Neural progenitor cell (in vitro differentiated cells): ENCODE measurements at regions not wholly inside any gene's neighbourhood (a gene's known extent, or its start where the extent isn't known, plus 50 kb on each side); places are given as distances from the start of the nearest gene placed in this dataset.

Experiments used
- DNase-seq: peaks from one replicate; pipeline ENCODE4 v3.0.0-alpha.2; 2016; ENCODE audit warnings: low spot score
- H2AFZ ChIP-seq: fragments of 200-600 bp; sonication (generic); replicated peaks from 2 replicates; pipeline ENCODE4 v1.6.1; 2016; ENCODE audit warnings: antibody characterized with exemption
- H3F3A ChIP-seq: fragments of 200-600 bp; sonication (generic); 2 replicates; pipeline ENCODE4 v1.6.1; 2016; ENCODE audit warnings: antibody characterized with exemption, low read depth
- H3K27ac ChIP-seq: fragments of 200-600 bp; sonication (generic); 2 replicates; pipeline ENCODE4 v1.5.1; 2016; ENCODE audit warnings: mild to moderate bottlenecking
- H3K27me3 ChIP-seq: fragments of 200-600 bp; sonication (generic); 2 replicates; pipeline ENCODE4 v1.6.1; 2016; ENCODE audit warnings: mild to moderate bottlenecking, moderate library complexity
- H3K36me3 ChIP-seq: fragments of 200-600 bp; sonication (generic); 2 replicates; pipeline ENCODE4 v1.5.1; 2016
- H3K4me1 ChIP-seq: fragments of 200-600 bp; sonication (generic); 2 replicates; pipeline ENCODE4 v1.6.1; 2016; ENCODE audit warnings: mixed run types
- H3K4me2 ChIP-seq: fragments of 200-600 bp; sonication (generic); 2 replicates; pipeline ENCODE4 v1.6.1; 2016
- H3K4me3 ChIP-seq: fragments of 200-600 bp; sonication (generic); 2 replicates; pipeline ENCODE4 v1.5.1; 2016
- H3K79me2 ChIP-seq: fragments of 200-600 bp; sonication (generic); 2 replicates; pipeline ENCODE4 v1.6.1; 2016; ENCODE audit warnings: low read depth
- H3K9ac ChIP-seq: fragments of 200-600 bp; sonication (generic); 2 replicates; pipeline ENCODE4 v1.6.1; 2016
- H3K9me3 ChIP-seq: fragments of 200-600 bp; sonication (generic); 2 replicates; pipeline ENCODE4 v1.5.1; 2016; ENCODE audit warnings: low read depth
- H4K20me1 ChIP-seq: fragments of 200-600 bp; sonication (generic); 2 replicates; pipeline ENCODE4 v1.6.1; 2016; ENCODE audit warnings: low read depth
- H3K27ac Mint-ChIP-seq: 3 replicates; pipeline ENCODE4 v1.8.0; 2021; ENCODE audit warnings: mixed read lengths
- H3K27me3 Mint-ChIP-seq: 2 replicates; pipeline ENCODE4 v1.8.0; 2022; ENCODE audit warnings: low read depth, mild to moderate bottlenecking, inconsistent platforms, moderate library complexity, mixed read lengths; ENCODE audit not compliant: insufficient read depth
- H3K36me3 Mint-ChIP-seq: 3 replicates; pipeline ENCODE4 v1.8.0; 2021; ENCODE audit warnings: mixed read lengths
- H3K4me1 Mint-ChIP-seq: 3 replicates; pipeline ENCODE4 v1.8.0; 2021; ENCODE audit warnings: mixed read lengths
- H3K4me3 Mint-ChIP-seq: 3 replicates; pipeline ENCODE4 v1.8.0; 2021; ENCODE audit warnings: mild to moderate bottlenecking, moderate library complexity, mixed read lengths
- H3K9me3 Mint-ChIP-seq: 3 replicates; pipeline ENCODE4 v1.8.0; 2020; ENCODE audit warnings: mixed read lengths
- CTCF ChIP-seq: fragments of 200-600 bp; sonication (generic); IDR thresholded peaks from 2 replicates; pipeline ENCODE4 v1.5.1; 2017; ENCODE audit warnings: antibody characterized with exemption, mild to moderate bottlenecking
- EZH2 ChIP-seq: fragments of 200-600 bp; sonication (generic); IDR thresholded peaks from 2 replicates; pipeline ENCODE4 v1.6.1; 2017; ENCODE audit warnings: antibody characterized with exemption, mild to moderate bottlenecking, moderate library complexity
- EZH2phosphoT487 ChIP-seq: fragments of 200-600 bp; sonication (generic); IDR thresholded peaks from 2 replicates; pipeline ENCODE4 v1.6.1; 2017; ENCODE audit warnings: antibody characterized with exemption

GRCh38 chr22:27476318-27476717, 325.2 kb downstream of the MN1 start:
- peak overlapping the region; percentile 11 for H3K27ac ChIP-seq
- no peaks in the 10 kb centered on the region for H3K27me3 ChIP-seq
- no peak for TF ChIP-seq EZH2
- TF ChIP-seq EZH2phosphoT487, result no peak
- TF ChIP-seq CTCF, result no peak
- Mint-ChIP-seq H3K9me3 (peaks cover 3% of the 10 kb centered on the region), H3K27ac (peak overlapping the region; percentile 99), H3K36me3 (no peaks in the 10 kb centered on the region), H3K4me3 (no peak overlapping the region), H3K4me1 (peaks cover 62% of the 10 kb centered on the region), H3K27me3 (peaks cover 16% of the 10 kb centered on the region)
- no peak for DNase-seq
- no peak overlapping the region for H3K4me3 ChIP-seq
- H3K4me1 ChIP-seq, result peaks cover 47% of the 10 kb centered on the region
- H3K79me2 ChIP-seq, result no peaks in the 10 kb centered on the region
- no peak overlapping the region for H3K9ac ChIP-seq
- no peaks in the 10 kb centered on the region for H3K9me3 ChIP-seq
- no peaks in the 10 kb centered on the region for H4K20me1 ChIP-seq
- H3K36me3 ChIP-seq, result no peaks in the 10 kb centered on the region
- H3F3A ChIP-seq, result peaks cover 18% of the 10 kb centered on the region
- no peak overlapping the region for H2AFZ ChIP-seq
- H3K4me2 ChIP-seq, result no peak overlapping the region

GRCh38 chr22:27476729-27477128, 324.8 kb downstream of the MN1 start:
- Histone ChIP-seq H3K27ac (peak overlapping the region; percentile 11), H3K27me3 (no peaks in the 10 kb centered on the region), H3K9ac (no peak overlapping the region), H3K9me3 (no peaks in the 10 kb centered on the region), H3K36me3 (no peaks in the 10 kb centered on the region), H3K79me2 (no peaks in the 10 kb centered on the region), H3K4me3 (no peak overlapping the region), H3K4me1 (peaks cover 51% of the 10 kb centered on the region), H3F3A (peaks cover 22% of the 10 kb centered on the region), H3K4me2 (peak overlapping the region; percentile 48), H2AFZ (no peak overlapping the region), H4K20me1 (no peaks in the 10 kb centered on the region)
- H3K27ac Mint-ChIP-seq, result peak overlapping the region; percentile 99
- H3K9me3 Mint-ChIP-seq, result peaks cover 3% of the 10 kb centered on the region
- no peak for TF ChIP-seq EZH2
- TF ChIP-seq CTCF, result no peak
- TF ChIP-seq EZH2phosphoT487, result no peak
- no peak overlapping the region for H3K4me3 Mint-ChIP-seq
- H3K36me3 Mint-ChIP-seq, result no peaks in the 10 kb centered on the region
- DNase-seq, result no peak
- peaks cover 67% of the 10 kb centered on the region for H3K4me1 Mint-ChIP-seq
- peaks cover 16% of the 10 kb centered on the region for H3K27me3 Mint-ChIP-seq

- H3K27ac ChIP-seq, result no peak overlapping the region
- H3K4me1 ChIP-seq, result peaks cover 55% of the 10 kb centered on the region
- no peaks in the 10 kb centered on the region for H3K27me3 ChIP-seq
- peaks cover 71% of the 10 kb centered on the region for H3K4me1 Mint-ChIP-seq
- no peaks in the 10 kb centered on the region for H3K9me3 ChIP-seq
- no peaks in the 10 kb centered on the region for H3K79me2 ChIP-seq
- no peak overlapping the region for H3K4me3 ChIP-seq
- no peaks in the 10 kb centered on the region for H4K20me1 ChIP-seq
- peaks cover 26% of the 10 kb centered on the region for H3F3A ChIP-seq
- H3K36me3 Mint-ChIP-seq, result no peaks in the 10 kb centered on the region
- TF ChIP-seq CTCF, result no peak
- peaks cover 3% of the 10 kb centered on the region for H3K9me3 Mint-ChIP-seq
- no peak overlapping the region for H3K9ac ChIP-seq
- H3K27ac Mint-ChIP-seq, result no peak overlapping the region
- H2AFZ ChIP-seq, result no peak overlapping the region
- H3K27me3 Mint-ChIP-seq, result peaks cover 16% of the 10 kb centered on the region
- peak overlapping the region; percentile 48 for H3K4me2 ChIP-seq
- H3K4me3 Mint-ChIP-seq, result no peak overlapping the region
- DNase-seq, result no peak
- H3K36me3 ChIP-seq, result no peaks in the 10 kb centered on the region
These were observed 324.4 kb downstream of the MN1 start for GRCh38 chr22:27477171-27477570.
